ENCODE measurements at regions not wholly inside any gene's neighbourhood (a gene's known extent, or its start where the extent isn't known, plus 50 kb on each side); places are given as distances from the start of the nearest gene placed in this dataset.

- ChIA-PET POLR2A (no interaction called here), CTCF (no interaction called here)
Observed at GRCh38 chr2:122514451-122514996, 759.1 kb downstream of the TSN start.

GRCh38 chr2:122515731-122516290 is 760.4 kb downstream of the TSN start:
- ChIA-PET CTCF (no interaction called here), POLR2A (no interaction called here)

- CTCF ChIA-PET = no interaction called here
- POLR2A ChIA-PET = no interaction called here
Observed at GRCh38 chr2:122516775-122517174, 761.3 kb downstream of the TSN start.

DNA sequence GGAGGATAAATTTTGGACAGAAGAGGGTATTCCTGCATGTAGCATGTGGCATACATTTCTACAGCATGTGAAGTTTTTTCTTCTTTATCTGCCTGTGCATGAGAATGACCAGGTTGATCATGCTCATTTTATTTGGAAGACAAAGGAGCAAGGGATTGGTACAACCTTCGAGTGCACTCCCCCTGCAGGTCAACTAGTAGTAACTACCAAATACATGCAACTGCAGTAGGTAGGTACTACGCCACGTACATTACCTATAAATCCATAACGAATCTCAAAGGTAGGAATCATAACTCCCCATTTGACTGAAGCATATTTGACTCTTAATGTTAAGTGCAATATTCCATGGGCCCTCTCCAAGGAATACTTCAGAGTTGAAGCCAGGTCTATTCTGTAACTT is 763.9 kb downstream of the TSN start:
- POLR2A ChIA-PET = no interaction called here
- CTCF ChIA-PET = no interaction called here

DNA sequence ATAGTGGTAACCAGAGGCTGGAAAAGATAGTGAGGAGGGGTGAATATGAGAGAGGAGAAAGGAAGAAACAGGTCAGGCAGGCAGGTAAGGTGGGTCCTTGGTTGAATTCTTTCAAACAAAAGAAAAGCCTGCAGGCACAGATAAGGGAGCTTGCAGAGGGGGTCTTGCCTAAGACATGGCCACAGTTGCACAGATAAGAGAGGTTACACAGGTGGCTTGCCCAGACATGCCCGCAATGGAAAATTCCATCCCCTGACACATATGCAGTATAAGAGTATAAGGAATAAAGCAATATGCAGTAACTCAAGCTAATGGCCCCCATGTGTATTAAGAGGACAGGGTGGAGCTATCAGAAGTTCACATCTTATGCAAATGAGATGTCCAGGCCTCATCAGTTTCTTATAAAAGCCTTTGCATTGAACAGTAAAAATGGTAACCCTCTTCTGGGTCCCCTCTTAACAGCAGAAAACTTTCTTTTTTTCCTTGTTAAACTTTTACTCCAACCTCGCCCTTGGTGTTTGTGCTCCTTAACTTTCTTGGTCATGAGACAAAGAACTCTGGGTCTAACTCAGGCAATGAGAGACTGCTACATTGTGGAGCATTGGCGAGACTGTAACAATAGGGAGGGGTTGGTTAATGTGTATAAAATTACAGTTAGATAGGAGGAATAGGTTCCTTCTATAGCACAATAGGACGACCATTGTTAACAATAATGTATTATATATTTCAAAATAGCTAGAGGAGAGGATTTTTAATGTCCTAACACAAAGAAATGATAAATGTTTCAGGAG is 764.6 kb downstream of the TSN start:
- ChIA-PET POLR2A (no interaction called here), CTCF (no interaction called here)

DNA sequence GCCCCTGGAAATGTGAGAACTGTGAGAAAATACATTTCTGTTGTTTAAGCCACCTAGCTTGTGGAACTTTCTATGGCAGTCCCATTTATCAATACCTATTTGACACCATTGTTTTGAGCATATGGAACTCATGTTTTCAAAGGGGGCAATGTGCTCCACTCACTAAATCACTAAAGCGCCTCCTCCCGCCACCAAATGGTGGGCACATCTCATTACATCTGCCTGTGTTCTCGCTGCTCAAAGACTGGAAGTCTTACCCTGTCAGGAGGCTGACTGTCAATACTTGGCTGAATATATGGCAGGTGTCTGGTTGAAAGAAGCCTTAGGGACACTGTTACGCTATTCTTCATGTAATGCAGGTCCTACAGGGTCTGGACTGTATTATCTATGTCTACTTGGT is 767.7 kb downstream of the TSN start:
- POLR2A ChIA-PET = no interaction called here

GRCh38 chr2:122523981-122524380 is 768.5 kb downstream of the TSN start:
- ChIA-PET CTCF (no interaction called here), POLR2A (no interaction called here)

More for the DNA sequence above, 767.7 kb downstream of the TSN start:
- CTCF ChIA-PET = no interaction called here

- ChIA-PET CTCF (no interaction called here), POLR2A (no interaction called here)
Observed at GRCh38 chr2:122525336-122525735, 769.9 kb downstream of the TSN start.

GRCh38 chr2:122528061-122528460 is 772.6 kb downstream of the TSN start:
- ChIA-PET POLR2A (no interaction called here), CTCF (no interaction called here)

DNA sequence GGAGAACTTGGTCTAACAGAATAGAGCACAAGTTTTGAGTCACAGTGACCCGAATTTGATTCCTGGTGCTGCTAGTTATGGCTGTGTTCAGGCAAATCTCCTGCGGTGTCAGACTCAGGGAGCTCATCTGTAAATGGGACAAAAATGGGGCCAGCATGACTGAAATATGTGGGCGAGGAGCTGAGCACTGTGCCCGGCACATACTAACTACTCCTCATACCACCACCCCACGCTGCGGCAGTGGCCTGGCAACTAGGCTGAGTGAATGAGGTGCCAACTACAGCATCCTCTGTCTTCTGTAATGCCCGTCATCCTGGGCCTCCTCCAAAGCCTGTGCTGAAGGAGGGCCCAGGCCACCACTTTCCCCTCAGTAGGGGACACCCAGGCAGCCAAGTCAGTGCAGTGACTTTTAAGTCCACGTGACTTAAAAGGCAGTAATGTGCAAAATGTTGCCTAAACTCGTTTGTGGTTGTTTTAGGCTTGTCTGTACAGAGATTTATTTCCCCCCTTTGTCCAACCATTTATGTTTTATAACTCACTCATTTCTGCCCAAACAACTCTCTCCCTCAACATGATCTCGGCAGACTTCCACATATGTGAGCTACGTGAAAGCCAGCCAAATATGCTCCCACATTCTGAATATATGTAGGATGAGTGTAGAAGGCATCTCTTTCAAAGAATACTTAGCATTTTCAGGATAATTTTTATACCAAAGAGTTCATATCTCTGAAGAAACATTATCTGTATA is 773.7 kb downstream of the TSN start:
- POLR2A ChIA-PET = no interaction called here
- CTCF ChIA-PET = no interaction called here

DNA sequence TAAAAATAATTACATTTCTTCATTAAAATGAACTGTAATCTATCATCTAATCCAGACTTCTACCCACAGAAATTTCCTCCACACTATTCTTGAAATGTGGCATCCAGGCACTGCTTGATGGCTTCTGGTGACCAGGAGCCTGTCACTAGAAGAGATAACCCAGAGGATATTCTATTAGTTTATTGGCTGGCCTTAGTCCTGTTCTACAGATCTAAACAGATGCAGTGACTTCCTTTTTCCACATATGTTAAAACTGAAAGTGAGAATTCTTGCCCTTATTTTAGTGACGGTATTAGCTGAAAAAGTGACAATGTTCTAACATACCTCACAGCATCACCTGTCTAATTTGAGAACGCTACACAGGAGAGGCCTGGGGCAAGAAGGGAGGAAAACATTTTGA is 775.4 kb downstream of the TSN start:
- POLR2A ChIA-PET = no interaction called here
- CTCF ChIA-PET = no interaction called here

DNA sequence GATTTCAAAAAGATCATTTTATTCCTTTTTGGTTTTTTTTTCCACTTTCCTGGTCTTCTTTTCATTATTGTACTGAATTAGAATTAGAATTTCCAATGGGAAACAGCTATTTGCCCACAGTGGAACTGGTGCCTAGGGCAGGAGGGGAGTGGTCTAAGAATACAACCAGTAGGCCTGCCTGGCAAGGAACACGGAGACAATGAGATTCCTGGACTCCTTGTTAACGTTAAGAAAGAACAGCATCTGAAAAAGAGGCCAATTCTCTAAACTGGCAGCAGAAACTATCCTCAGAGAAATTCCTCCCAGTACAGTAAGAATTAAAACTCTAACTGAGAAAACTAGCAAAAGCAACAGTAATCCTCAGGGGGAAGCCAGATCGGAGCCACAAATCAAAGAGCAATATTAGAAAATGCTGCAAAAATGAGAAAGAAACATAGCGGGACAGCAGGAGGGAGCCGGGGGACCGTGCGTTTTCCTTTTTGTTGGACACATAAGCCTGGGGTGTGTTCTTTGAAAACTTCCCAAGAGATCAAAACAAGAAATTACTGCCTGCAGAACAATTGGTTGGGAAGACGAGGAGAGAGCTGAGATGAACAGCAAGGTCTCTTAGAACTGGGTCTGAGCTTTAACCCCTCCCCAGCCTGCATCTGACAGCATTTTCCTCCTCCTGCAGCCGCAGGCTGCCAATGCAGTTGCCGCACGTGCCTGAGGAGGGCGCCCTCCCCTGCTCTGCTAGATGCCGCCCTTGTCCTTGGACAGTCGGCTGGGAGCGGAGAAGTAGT is 776.0 kb downstream of the TSN start:
- ChIA-PET POLR2A (no interaction called here), CTCF (no interaction called here)

DNA sequence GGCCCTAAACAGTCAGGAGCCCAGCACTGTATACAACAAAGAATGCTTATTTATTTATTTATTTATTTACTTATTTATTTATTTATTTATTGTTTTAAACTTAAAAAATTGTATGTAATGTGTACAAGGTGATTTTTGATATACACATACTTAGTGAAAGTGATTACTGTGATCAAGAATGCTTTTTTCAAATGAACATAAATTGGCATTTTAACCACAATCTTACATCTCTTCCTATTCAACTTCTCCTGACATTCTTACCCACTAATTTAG is 776.6 kb downstream of the TSN start:
- ChIA-PET CTCF (no interaction called here), POLR2A (no interaction called here)

DNA sequence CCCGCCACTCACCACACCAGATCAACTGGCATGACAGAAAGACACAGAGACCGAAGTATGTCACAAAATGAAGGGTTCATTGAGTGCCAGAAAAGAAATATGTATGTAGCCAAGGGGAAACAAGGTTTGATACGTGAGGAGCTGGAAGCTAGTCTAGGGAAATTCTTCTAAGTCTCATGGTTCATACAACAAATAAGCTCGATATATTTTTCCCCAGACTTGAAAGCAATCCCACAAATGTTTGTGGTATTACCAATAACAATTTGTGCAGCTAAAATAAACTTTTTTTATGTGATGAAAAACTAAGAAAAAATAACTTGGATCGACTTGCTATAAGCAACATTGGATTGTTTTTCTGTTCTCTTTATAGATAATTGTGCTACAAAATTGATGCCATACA is 777.0 kb downstream of the TSN start:
- ChIA-PET POLR2A (no interaction called here), CTCF (no interaction called here)

GRCh38 chr2:122535960-122536505 is 780.6 kb downstream of the TSN start:
- POLR2A ChIA-PET = no interaction called here

DNA sequence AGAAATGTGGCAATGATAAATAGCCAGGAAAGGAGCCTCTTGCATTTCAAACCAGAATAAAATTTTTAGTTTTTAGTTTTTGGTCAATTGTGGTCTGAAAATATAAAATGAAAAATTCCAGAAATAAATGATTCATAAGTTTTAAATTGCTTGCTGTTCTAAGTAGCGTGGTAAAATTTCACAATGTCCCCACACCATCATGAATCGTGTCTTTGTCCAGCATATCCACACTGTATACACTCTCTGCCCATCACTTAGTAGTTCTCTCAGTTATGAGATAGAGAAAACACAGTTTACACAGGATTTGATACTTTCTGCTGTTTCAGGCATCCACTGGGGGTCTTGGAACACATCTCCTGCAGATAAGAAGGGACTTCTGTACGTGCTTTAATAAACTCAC is 783.9 kb downstream of the TSN start:
- ChIA-PET CTCF (no interaction called here), POLR2A (no interaction called here)

More at GRCh38 chr2:122535960-122536505, 780.6 kb downstream of the TSN start:
- CTCF ChIA-PET = no interaction called here

GRCh38 chr2:122539920-122540319 is 784.5 kb downstream of the TSN start:
- CTCF ChIA-PET = no interaction called here
- POLR2A ChIA-PET = no interaction called here

- ChIA-PET POLR2A (no interaction called here), CTCF (no interaction called here)
Observed at GRCh38 chr2:122542236-122542635, 786.8 kb downstream of the TSN start.

- CTCF ChIA-PET = no interaction called here
- POLR2A ChIA-PET = no interaction called here
Observed at GRCh38 chr2:122542646-122543045, 787.2 kb downstream of the TSN start.

DNA sequence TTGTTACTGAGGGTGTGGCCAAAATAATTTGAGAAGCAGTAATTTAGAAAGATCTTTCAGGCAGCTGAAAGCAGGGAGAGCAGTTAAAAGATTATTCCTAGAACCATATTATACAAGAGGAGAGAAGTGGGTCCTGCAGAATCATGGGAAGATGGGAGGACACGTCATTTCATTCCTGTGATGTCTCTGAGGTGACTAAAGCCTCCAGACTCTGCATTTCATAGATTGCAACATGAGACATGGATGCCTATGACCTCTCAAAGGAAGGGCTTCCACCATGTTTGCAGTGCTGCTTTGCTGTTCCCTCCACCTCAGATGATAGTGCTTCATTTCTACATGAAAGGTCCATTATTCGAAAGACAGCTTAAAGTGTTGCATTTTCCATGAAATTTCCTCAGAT is 788.4 kb downstream of the TSN start:
- POLR2A ChIA-PET = no interaction called here

DNA sequence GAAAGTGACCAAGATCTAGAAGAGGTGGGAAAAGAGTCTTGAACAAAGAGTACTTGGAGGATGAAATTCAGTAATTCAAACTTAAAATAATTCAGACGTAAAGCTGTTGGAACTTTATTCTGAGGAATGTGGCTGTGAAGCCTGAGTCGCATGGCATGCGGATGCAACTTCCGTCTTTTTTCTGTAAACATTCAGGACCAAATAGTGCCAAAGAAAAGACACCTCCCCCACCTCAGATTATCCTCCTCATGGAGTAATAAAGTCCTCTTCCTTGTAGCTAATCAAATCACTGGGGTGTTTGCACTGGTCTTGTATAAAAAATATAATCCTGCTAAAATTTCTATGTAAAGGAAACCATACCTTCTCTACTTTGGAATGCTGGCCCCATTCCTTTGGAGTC is 790.4 kb downstream of the TSN start:
- POLR2A ChIA-PET = no interaction called here
- CTCF ChIA-PET = no interaction called here

More for the DNA sequence above, 788.4 kb downstream of the TSN start:
- CTCF ChIA-PET = no interaction called here

Data from activated CD8-positive, alpha-beta memory T cell treated with anti-CD3 and anti-CD28 coated beads for 36 hours (primary cell).